HCT116 (cell line): ENCODE measurements at regions not wholly inside any gene's neighbourhood (a gene's known extent, or its start where the extent isn't known, plus 50 kb on each side); places are given as distances from the start of the nearest gene placed in this dataset.

ENCODE experiments used
- ATAC-seq: fragments of 200-7000 bp; cut with Tn5 transposase; 2 replicates; pipeline ENCODE4 v1.9.1; 2020; ENCODE audit warnings: mild to moderate bottlenecking, moderate library complexity
- BruUV-seq: library from RNA; stranded (reverse); fragments of 400-500 nt; replicated peaks from 2 replicates; lab custom pipeline; 2021; lab: Mats Ljungman, UMichigan
- CTCF ChIA-PET: fragments of 300-600 bp; sonication (Branson Sonifier 250); formaldehyde crosslinking; loops from one replicate; lab custom pipeline; 2021; ENCODE audit warnings: antibody characterized with exemption; lab: Charles Lee
- POLR2A ChIA-PET: fragments of 300-600, 350-600 bp; sonication (Branson Sonifier 250); formaldehyde crosslinking; loops from one replicate; lab custom pipeline; 2021; ENCODE audit warnings: antibody characterized with exemption; lab: Charles Lee
- RAD21 ChIA-PET, 2 experiments: fragments of 300-600 bp; sonication (Branson Sonifier 250); formaldehyde crosslinking; loops; one replicate each; lab custom pipeline; 2023; ENCODE audit warnings: low total read pairs in 2 of 2; ENCODE audit not compliant: uncharacterized antibody in 2 of 2, unreplicated experiment in 2 of 2, low non-redundant PET in 1 of 2; lab: Charles Lee
- DNase-seq: peaks from one replicate; pipeline ENCODE4 v3.0.0-alpha.2; 2010; ENCODE audit warnings: low read depth, low spot score
- H2AFZ ChIP-seq: fragments of 200-600 bp; shearing (Covaris generic), sonication (generic); 2 replicates; pipeline ENCODE4 v1.6.1; 2017; ENCODE audit warnings: low read depth, mixed run types, mixed read lengths, antibody characterized with exemption, low read length; ENCODE audit not compliant: poor library complexity, severe bottlenecking
- H3K27ac ChIP-seq: 2 replicates; pipeline ENCODE4 v1.5.1; 2012; ENCODE audit warnings: low read depth, low read length
- H3K27me3 ChIP-seq: fragments of 200-600 bp; sonication (generic); 2 replicates; pipeline ENCODE4 v1.6.1; 2016; ENCODE audit warnings: mixed run types, low read length, mixed read lengths; ENCODE audit not compliant: insufficient read depth
- H3K36me3 ChIP-seq, 2 experiments: fragments of 200-500 bp in 1 of 2; fragments of 200-600 bp in 1 of 2; sonication (Bioruptor generic) in 1 of 2; sonication (generic) in 1 of 2; 2 replicates each; pipeline versions ENCODE4 v1.5.1 to v1.6.1; 2014 to 2016; ENCODE audit warnings: low read length in 2 of 2, inconsistent platforms in 1 of 2, mixed read lengths in 1 of 2, mixed run types in 1 of 2; ENCODE audit not compliant: insufficient read depth in 2 of 2, control insufficient read depth in 1 of 2
- H3K4me1 ChIP-seq, 2 experiments: fragments of 200-600 bp in 1 of 2; sonication (generic) in 1 of 2; 2 replicates each; pipeline versions ENCODE4 v1.5.1 to v1.6.1; 2012 to 2017; ENCODE audit warnings: low read length in 2 of 2, inconsistent platforms in 1 of 2, mild to moderate bottlenecking in 1 of 2, mixed read lengths in 1 of 2, mixed run types in 1 of 2, moderate library complexity in 1 of 2; ENCODE audit not compliant: insufficient read depth in 2 of 2, control insufficient read depth in 1 of 2
- H3K4me2 ChIP-seq: fragments of 200-600 bp; sonication (generic); 2 replicates; pipeline ENCODE4 v1.6.1; 2017; ENCODE audit warnings: mixed run types, low read length, mixed read lengths
- H3K4me3 ChIP-seq, 2 experiments: fragments of 200-600 bp in 1 of 2; sonication (generic) in 1 of 2; replicated peaks in 1 of 2; 2 replicates each; pipeline ENCODE4 v1.5.1; 2011 to 2016; ENCODE audit warnings: low read length in 2 of 2, control low read depth in 1 of 2, low read depth in 1 of 2, mild to moderate bottlenecking in 1 of 2, mixed read lengths in 1 of 2, mixed run types in 1 of 2
- H3K79me2 ChIP-seq: fragments of 200-600 bp; sonication (generic); 2 replicates; pipeline ENCODE4 v1.6.1; 2017; ENCODE audit warnings: mild to moderate bottlenecking, mixed run types, low read length, moderate library complexity, mixed read lengths; ENCODE audit not compliant: insufficient read depth
- H3K9ac ChIP-seq: fragments of 200-600 bp; sonication (generic); 2 replicates; pipeline ENCODE4 v1.6.1; 2016; ENCODE audit warnings: low read length, mixed read lengths
- H3K9me2 ChIP-seq: fragments of 200-600 bp; sonication (generic), shearing (Covaris generic); 2 replicates; pipeline ENCODE4 v1.6.1; 2017; ENCODE audit warnings: mixed run types, mild to moderate bottlenecking, moderate library complexity; ENCODE audit not compliant: insufficient read depth
- H3K9me3 ChIP-seq, 2 experiments: fragments of 200-500 bp in 1 of 2; fragments of 200-600 bp in 1 of 2; sonication (Bioruptor generic) in 1 of 2; sonication (generic) in 1 of 2; 2 replicates each; pipeline ENCODE4 v1.6.1; 2014 to 2017; ENCODE audit warnings: low read length in 2 of 2, mixed read lengths in 2 of 2, inconsistent platforms in 1 of 2, low read depth in 1 of 2, mild to moderate bottlenecking in 1 of 2, mixed run types in 1 of 2, moderate library complexity in 1 of 2; ENCODE audit not compliant: control insufficient read depth in 1 of 2, insufficient read depth in 1 of 2
- H4K20me1 ChIP-seq: fragments of 200-600 bp; sonication (generic), shearing (Covaris generic); 2 replicates; pipeline ENCODE4 v1.6.1; 2017; ENCODE audit warnings: mixed run types, mild to moderate bottlenecking, moderate library complexity; ENCODE audit not compliant: insufficient read depth
- ATF3 ChIP-seq: IDR thresholded peaks from 2 replicates; pipeline ENCODE4 v1.6.1; 2012
- CEBPB ChIP-seq: IDR thresholded peaks from 2 replicates; pipeline ENCODE4 v1.6.1; 2012; ENCODE audit warnings: low read depth
- ELF1 ChIP-seq: IDR thresholded peaks from 2 replicates; pipeline ENCODE4 v1.6.1; 2012; ENCODE audit warnings: low read depth, borderline replicate concordance
- EZH2 ChIP-seq: fragments of 200-600 bp; sonication (generic); IDR thresholded peaks from 2 replicates; pipeline ENCODE4 v1.6.1; 2017; ENCODE audit warnings: antibody characterized with exemption, mixed run types
- EZH2phosphoT487 ChIP-seq: fragments of 200-600 bp; IDR thresholded peaks from 2 replicates; pipeline ENCODE4 v1.6.1; 2018; ENCODE audit warnings: antibody characterized with exemption, borderline replicate concordance
- FOSL1 ChIP-seq: IDR thresholded peaks from 2 replicates; pipeline ENCODE4 v1.6.1; 2012; ENCODE audit warnings: low read depth
- JUND ChIP-seq: IDR thresholded peaks from 2 replicates; pipeline ENCODE4 v1.6.1; 2012
- MAX ChIP-seq: IDR thresholded peaks from 2 replicates; pipeline ENCODE4 v1.6.1; 2012
- POLR2A ChIP-seq: IDR thresholded peaks from 2 replicates; pipeline ENCODE4 v1.7.0; 2011; ENCODE audit warnings: borderline replicate concordance; ENCODE audit not compliant: insufficient read depth, insufficient read length; ENCODE audit errors: extremely low read depth
- POLR2AphosphoS5 ChIP-seq: IDR thresholded peaks from 2 replicates; pipeline ENCODE4 v1.6.1; 2011; ENCODE audit warnings: mild to moderate bottlenecking, low read depth, low read length, moderate library complexity
- RAD21 ChIP-seq: IDR thresholded peaks from 2 replicates; pipeline ENCODE4 v1.6.1; 2012; ENCODE audit warnings: low read depth, mild to moderate bottlenecking
- REST ChIP-seq: IDR thresholded peaks from 2 replicates; pipeline ENCODE4 v1.6.1; 2012; ENCODE audit warnings: low read depth
- SP1 ChIP-seq: IDR thresholded peaks from 2 replicates; pipeline ENCODE4 v1.6.1; 2012; ENCODE audit warnings: low read depth
- YY1 ChIP-seq: IDR thresholded peaks from 2 replicates; pipeline ENCODE4 v1.6.1; 2011; ENCODE audit warnings: low read length, low read depth, moderate library complexity, mild to moderate bottlenecking; ENCODE audit not compliant: insufficient replicate concordance; ENCODE audit errors: extremely low read depth
- intact Hi-C: fragments of 100-400 bp; cut with micrococcal nuclease; formaldehyde crosslinking; loops from 2 replicates; pipeline ENCODE4 v1.10.0; 2022

- CTCF ChIA-PET: no interaction called here
- ATAC-seq: no peak
- H3K36me3 ChIP-seq: no peaks in the 10 kb centered on the region
These were observed 424.8 kb downstream of the CBLN4 start for GRCh38 chr20:55580475-55580874.

More at GRCh38 chr20:55580475-55580874, 424.8 kb downstream of the CBLN4 start:
- ChIA-PET RAD21 (no interaction called here), POLR2A (no interaction called here)
- BruUV-seq: no TSS peak
- no peak for DNase-seq
- H3K9me2 ChIP-seq: no peaks in the 10 kb centered on the region
- H3K27me3 ChIP-seq: no peaks in the 10 kb centered on the region
- H3K4me1 ChIP-seq: no peaks in the 10 kb centered on the region
- H2AFZ ChIP-seq: no peak overlapping the region
- no peak overlapping the region for H3K27ac ChIP-seq
- no peak overlapping the region for H3K9ac ChIP-seq
- H3K79me2 ChIP-seq: no peaks in the 10 kb centered on the region
- no peak for TF ChIP-seq ATF3
- no peak for TF ChIP-seq JUND
- no peak for TF ChIP-seq SP1
- TF ChIP-seq MAX: no peak
- TF ChIP-seq FOSL1: no peak
- no peak for TF ChIP-seq POLR2A
- no peak for TF ChIP-seq REST
- TF ChIP-seq RAD21: no peak
- TF ChIP-seq CEBPB: no peak
- no peak for TF ChIP-seq EZH2phosphoT487
- no peak for TF ChIP-seq EZH2
- TF ChIP-seq ELF1: no peak
- TF ChIP-seq YY1: no peak
- TF ChIP-seq POLR2AphosphoS5: no peak
- H4K20me1 ChIP-seq: no peaks in the 10 kb centered on the region
- intact Hi-C loops: no loop called here
- H3K4me2 ChIP-seq: no peak overlapping the region
- peaks cover 12 to 34% of the 10 kb centered on the region in 2 experiments; a peak in 3 of 4 replicates for H3K9me3 ChIP-seq
- no peak overlapping the region for H3K4me3 ChIP-seq
